Duodenal mucosa (tissue), 2 donors: ENCODE measurements at regions not wholly inside any gene's neighbourhood (a gene's known extent, or its start where the extent isn't known, plus 50 kb on each side); places are given as distances from the start of the nearest gene placed in this dataset.

Experiments used
- H3K27ac ChIP-seq: one replicate; pipeline ENCODE4 v1.7.0; 2013; ENCODE audit warnings: low read depth, low read length
- H3K27me3 ChIP-seq, 2 donors: one replicate each; pipeline ENCODE4 v1.7.0; 2013; ENCODE audit warnings: low read length in 2 of 2, control low read depth in 1 of 2; ENCODE audit not compliant: insufficient read depth in 2 of 2, control insufficient read depth in 1 of 2
- H3K36me3 ChIP-seq, 2 donors: one replicate each; pipeline ENCODE4 v1.7.0; 2013; ENCODE audit warnings: low read length in 2 of 2, control low read depth in 1 of 2; ENCODE audit not compliant: insufficient read depth in 2 of 2, control insufficient read depth in 1 of 2
- H3K4me1 ChIP-seq, 2 donors: one replicate each; pipeline ENCODE4 v1.7.0; 2013; ENCODE audit warnings: low read length in 2 of 2, control low read depth in 1 of 2; ENCODE audit not compliant: insufficient read depth in 2 of 2, control insufficient read depth in 1 of 2
- H3K4me3 ChIP-seq, 2 donors: one replicate each; pipeline ENCODE4 v1.7.0; 2013; ENCODE audit warnings: low read length in 2 of 2, low read depth in 1 of 2
- H3K9ac ChIP-seq, 2 donors: one replicate each; pipeline ENCODE4 v1.7.0; 2013; ENCODE audit warnings: low read length in 2 of 2, low read depth in 1 of 2
- H3K9me3 ChIP-seq, 2 donors: one replicate each; pipeline ENCODE4 v1.7.0; 2013; ENCODE audit warnings: low read length in 2 of 2, control low read depth in 1 of 2; ENCODE audit not compliant: control insufficient read depth in 1 of 2

DNA sequence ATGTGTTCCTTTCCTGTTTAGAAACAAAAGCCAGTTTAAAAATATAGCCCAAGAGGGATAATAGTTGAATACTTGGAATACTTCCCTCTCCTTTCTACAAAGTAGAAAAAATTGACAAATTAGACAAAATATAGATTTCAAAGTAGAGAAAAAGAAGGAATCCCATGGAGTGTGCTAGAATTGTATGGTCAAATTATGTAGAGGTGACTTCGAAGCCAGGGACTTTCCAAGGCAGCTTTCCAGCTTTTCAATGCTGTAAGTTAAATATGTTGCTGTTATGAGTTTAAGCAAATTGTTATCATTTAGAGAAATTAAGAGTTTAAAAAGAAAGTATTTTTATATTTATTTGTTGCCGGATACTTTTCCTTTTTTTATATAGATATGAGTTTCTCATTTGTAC lies 415.5 kb upstream of the OPRM1 start:
- H3K4me3 ChIP-seq: no peak overlapping the region
- H3K9me3 ChIP-seq: peaks cover 0 to 3% of the 10 kb centered on the region in 2 donors
- H3K4me1 ChIP-seq: no peaks in the 10 kb centered on the region
- H3K27me3 ChIP-seq: no peaks in the 10 kb centered on the region
- H3K27ac ChIP-seq: no peak overlapping the region
- H3K36me3 ChIP-seq: no peaks in the 10 kb centered on the region
- H3K9ac ChIP-seq: no peak overlapping the region

GRCh38 chr6:153621491-153621890 lies 417.5 kb upstream of the OPRM1 start:
- H3K4me1 ChIP-seq: no peaks in the 10 kb centered on the region
- H3K9me3 ChIP-seq: peaks cover 0 to 3% of the 10 kb centered on the region in 2 donors
- H3K9ac ChIP-seq: no peak overlapping the region
- no peak overlapping the region for H3K4me3 ChIP-seq
- no peaks in the 10 kb centered on the region for H3K27me3 ChIP-seq
- no peak overlapping the region for H3K27ac ChIP-seq
- H3K36me3 ChIP-seq: no peaks in the 10 kb centered on the region

- no peak overlapping the region for H3K27ac ChIP-seq
- no peaks in the 10 kb centered on the region for H3K36me3 ChIP-seq
- no peak overlapping the region for H3K9ac ChIP-seq
- no peak overlapping the region for H3K4me3 ChIP-seq
- no peaks in the 10 kb centered on the region for H3K27me3 ChIP-seq
- no peaks in the 10 kb centered on the region for H3K4me1 ChIP-seq
- peaks cover 0 to 3% of the 10 kb centered on the region in 2 donors for H3K9me3 ChIP-seq
These were observed 418.0 kb upstream of the OPRM1 start for GRCh38 chr6:153621070-153621469.

DNA sequence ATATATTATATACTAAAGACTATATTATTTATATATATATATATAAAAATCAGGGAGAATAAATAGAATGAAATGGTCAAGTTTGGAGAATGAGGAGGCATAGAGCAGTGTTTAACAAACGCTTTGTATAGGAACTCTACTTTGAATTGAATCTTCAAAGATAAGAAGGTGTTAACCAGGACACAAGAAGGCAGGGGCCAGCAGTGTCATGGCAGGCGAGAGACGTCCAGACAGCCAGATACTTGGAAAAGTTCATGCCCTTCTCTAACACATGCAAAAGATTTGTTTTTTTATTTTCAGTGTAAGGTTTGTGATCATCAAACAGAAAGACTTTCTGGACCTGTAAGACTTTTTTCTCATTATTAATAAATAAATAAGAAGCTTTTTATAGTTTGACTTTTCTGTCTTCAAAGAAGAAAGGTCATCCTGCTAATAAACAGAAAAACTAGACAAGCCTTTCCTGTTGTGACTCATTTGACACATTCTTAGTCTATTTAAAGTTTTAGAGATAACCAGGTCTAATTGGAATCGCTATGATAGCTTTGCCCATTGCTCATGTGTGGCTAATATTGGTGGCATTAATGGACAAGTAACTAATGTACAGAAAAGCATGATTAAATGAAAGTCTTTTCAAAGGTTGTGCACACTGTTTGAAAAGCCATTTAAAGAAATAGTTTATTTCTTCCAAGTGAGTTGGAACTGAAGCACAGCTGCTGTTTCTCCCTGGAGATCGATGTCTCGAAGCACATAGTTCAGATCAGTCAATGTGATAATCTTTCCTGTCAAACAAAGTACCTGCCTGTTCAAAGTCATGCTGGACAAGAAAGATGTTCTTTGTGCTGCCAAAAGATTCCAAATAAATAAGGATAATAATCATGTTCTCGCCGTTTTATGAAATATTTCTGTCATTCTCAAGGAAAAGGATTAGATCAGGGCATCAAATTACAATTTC lies 420.4 kb upstream of the OPRM1 start:
- no peaks in the 10 kb centered on the region for H3K4me1 ChIP-seq
- no peaks in the 10 kb centered on the region for H3K36me3 ChIP-seq
- H3K9ac ChIP-seq: no peak overlapping the region
- H3K27ac ChIP-seq: no peak overlapping the region
- no peaks in the 10 kb centered on the region for H3K27me3 ChIP-seq
- H3K4me3 ChIP-seq: no peak overlapping the region
- no peaks in the 10 kb centered on the region for H3K9me3 ChIP-seq

DNA sequence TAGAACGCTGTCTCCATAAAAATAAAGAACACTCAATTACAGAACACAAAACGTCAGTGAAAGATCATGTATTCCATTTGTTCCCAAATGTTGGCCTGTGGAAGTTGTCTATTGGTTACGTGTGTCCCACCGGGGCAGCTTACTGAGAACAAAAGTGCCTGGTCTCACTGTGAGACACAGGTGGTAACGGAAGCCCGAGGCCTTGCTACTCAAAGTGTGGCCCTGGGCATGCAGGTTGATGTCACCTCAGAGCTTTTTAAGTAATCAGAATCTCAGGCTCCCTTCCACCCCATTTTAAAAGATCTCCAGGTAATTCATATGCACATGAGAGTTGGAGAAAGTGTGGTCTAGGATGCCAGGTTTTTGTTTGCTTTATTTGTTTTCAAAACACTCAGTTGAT lies 422.5 kb upstream of the OPRM1 start:
- H3K9ac ChIP-seq: no peak overlapping the region
- no peaks in the 10 kb centered on the region for H3K4me1 ChIP-seq
- no peak overlapping the region for H3K27ac ChIP-seq
- H3K27me3 ChIP-seq: no peaks in the 10 kb centered on the region
- H3K9me3 ChIP-seq: no peaks in the 10 kb centered on the region
- H3K4me3 ChIP-seq: no peak overlapping the region
- H3K36me3 ChIP-seq: no peaks in the 10 kb centered on the region

- Histone ChIP-seq H3K4me1 (no peaks in the 10 kb centered on the region), H3K4me3 (no peak overlapping the region), H3K36me3 (no peaks in the 10 kb centered on the region), H3K27me3 (no peaks in the 10 kb centered on the region), H3K9ac (no peak overlapping the region), H3K27ac (no peak overlapping the region), H3K9me3 (no peaks in the 10 kb centered on the region)
These were observed 425.2 kb upstream of the OPRM1 start for GRCh38 chr6:153613719-153614455.

- Histone ChIP-seq H3K9me3 (no peaks in the 10 kb centered on the region), H3K4me1 (no peaks in the 10 kb centered on the region), H3K27me3 (no peaks in the 10 kb centered on the region), H3K4me3 (no peak overlapping the region), H3K9ac (no peak overlapping the region), H3K36me3 (no peaks in the 10 kb centered on the region), H3K27ac (no peak overlapping the region)
These were observed 436.6 kb upstream of the OPRM1 start for GRCh38 chr6:153602401-153602800.

DNA sequence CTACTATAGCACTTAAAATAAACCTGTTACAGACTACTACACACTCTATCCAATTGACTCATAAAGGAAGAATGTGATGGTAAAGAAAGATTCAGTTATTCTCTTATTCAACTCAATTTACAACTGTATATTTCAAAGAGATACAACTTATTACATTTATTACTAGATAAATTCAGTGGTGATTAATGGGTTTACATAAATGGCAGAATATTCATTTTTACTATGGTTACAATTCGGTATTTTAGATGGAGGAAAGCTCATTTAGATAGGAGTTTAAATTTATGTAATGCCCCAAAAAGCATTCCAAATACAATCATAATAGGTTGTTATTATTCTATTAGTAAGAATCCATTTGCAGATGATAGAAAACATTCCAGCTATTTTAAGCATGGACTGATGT lies 439.1 kb upstream of the OPRM1 start:
- H3K4me1 ChIP-seq: no peaks in the 10 kb centered on the region

DNA sequence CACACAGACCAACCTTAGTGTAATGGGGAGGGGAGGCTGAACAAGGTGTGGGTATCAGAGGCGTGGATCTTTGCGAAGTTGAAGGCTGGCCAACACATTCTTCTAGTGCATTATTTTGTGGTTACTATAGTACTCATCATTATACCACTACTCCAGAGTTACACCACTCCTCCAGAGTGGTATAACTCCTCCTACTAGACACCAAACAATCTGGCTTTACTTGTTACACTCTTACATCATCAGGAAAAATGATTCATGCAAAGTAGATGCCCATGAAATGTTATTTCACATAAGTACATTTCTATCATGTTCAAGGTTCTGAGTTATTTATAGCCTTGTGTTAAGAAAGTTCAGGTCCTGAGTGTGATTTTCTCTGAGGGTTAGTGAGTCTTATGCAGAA lies 443.1 kb upstream of the OPRM1 start:
- Histone ChIP-seq H3K27me3 (no peaks in the 10 kb centered on the region), H3K9me3 (no peaks in the 10 kb centered on the region), H3K4me1 (no peaks in the 10 kb centered on the region), H3K27ac (no peak overlapping the region), H3K4me3 (no peak overlapping the region), H3K9ac (no peak overlapping the region), H3K36me3 (no peaks in the 10 kb centered on the region)

More for the DNA sequence above, 439.1 kb upstream of the OPRM1 start:
- Histone ChIP-seq H3K4me3 (no peak overlapping the region), H3K9ac (no peak overlapping the region), H3K36me3 (no peaks in the 10 kb centered on the region), H3K27ac (no peak overlapping the region), H3K27me3 (no peaks in the 10 kb centered on the region), H3K9me3 (no peaks in the 10 kb centered on the region)

DNA sequence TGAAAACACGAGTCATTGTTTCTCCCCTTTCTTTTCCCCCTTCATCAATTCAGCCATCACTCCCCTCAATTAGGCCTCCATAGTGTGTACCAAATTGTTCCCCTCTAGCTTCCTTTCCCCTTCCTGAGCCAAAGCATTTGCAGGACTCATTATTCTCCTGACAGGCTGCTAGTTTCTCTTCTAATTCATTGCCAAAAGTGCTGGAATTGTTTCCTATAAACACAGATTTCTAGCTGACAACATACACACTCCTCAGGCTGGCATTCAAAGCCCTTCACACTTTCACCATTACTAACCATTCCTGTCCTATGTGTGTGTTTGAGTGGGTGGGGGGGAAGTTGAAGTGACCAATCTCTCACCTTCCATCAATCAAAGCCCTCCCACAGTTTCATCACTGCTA lies 444.2 kb upstream of the OPRM1 start:
- no peak overlapping the region for H3K27ac ChIP-seq
- H3K9ac ChIP-seq: no peak overlapping the region
- no peaks in the 10 kb centered on the region for H3K36me3 ChIP-seq
- no peaks in the 10 kb centered on the region for H3K27me3 ChIP-seq
- H3K9me3 ChIP-seq: no peaks in the 10 kb centered on the region
- H3K4me3 ChIP-seq: no peak overlapping the region
- no peaks in the 10 kb centered on the region for H3K4me1 ChIP-seq
